SK-N-SH (cell line): ENCODE measurements at regions not wholly inside any gene's neighbourhood (a gene's known extent, or its start where the extent isn't known, plus 50 kb on each side); places are given as distances from the start of the nearest gene placed in this dataset.

Source experiments
- CTCF ChIA-PET: fragments of 300-600, 350-600 bp; formaldehyde crosslinking; extraction: SDS; loops from one replicate; lab custom pipeline; 2021; lab: Yijun Ruan, JAX
- POLR2A ChIA-PET: fragments of 350-600 bp; sonication (Branson Sonifier 250); formaldehyde crosslinking; extraction: SDS; loops from one replicate; lab custom pipeline; 2020; ENCODE audit warnings: antibody characterized with exemption, inconsistent platforms; lab: Yijun Ruan, JAX
- DNase-seq: peaks from one replicate; pipeline ENCODE4 v3.0.0; 2012
- H2AFZ ChIP-seq: fragments of 200-600 bp; sonication (generic); 2 replicates; pipeline ENCODE4 v1.8.1; 2016; ENCODE audit warnings: antibody characterized with exemption, mild to moderate bottlenecking, low read depth
- H3F3A ChIP-seq: fragments of 200-600 bp; sonication (generic); replicated peaks from 2 replicates; pipeline ENCODE3; 2016; ENCODE audit warnings: antibody characterized with exemption, mild to moderate bottlenecking; ENCODE audit not compliant: insufficient read depth
- H3K27ac ChIP-seq, 2 experiments: fragments of 200-500 bp in 1 of 2; fragments of 200-600 bp in 1 of 2; sonication (Bioruptor generic) in 1 of 2; sonication (generic), shearing (Covaris generic) in 1 of 2; 2 replicates each; pipeline versions ENCODE4 v1.5.1 to v1.6.1; 2014 to 2016; ENCODE audit warnings: low read depth in 2 of 2, inconsistent platforms in 1 of 2, low read length in 1 of 2, mild to moderate bottlenecking in 1 of 2, mixed read lengths in 1 of 2
- H3K27me3 ChIP-seq: fragments of 200-600 bp; sonication (generic), shearing (Covaris generic); 2 replicates; pipeline ENCODE4 v1.6.1; 2016; ENCODE audit warnings: mixed run types; ENCODE audit not compliant: insufficient read depth
- H3K36me3 ChIP-seq, 2 experiments: fragments of 200-500 bp in 1 of 2; fragments of 200-600 bp in 1 of 2; sonication (Bioruptor generic) in 1 of 2; sonication (generic) in 1 of 2; replicated peaks in 1 of 2; 2 replicates each; pipeline versions ENCODE3 to v1.5.1; 2014 to 2016; ENCODE audit warnings: low read length in 1 of 2, mild to moderate bottlenecking in 1 of 2; ENCODE audit not compliant: insufficient read depth in 2 of 2, control insufficient read depth in 1 of 2
- H3K4me1 ChIP-seq, 2 experiments: fragments of 200-500 bp in 1 of 2; fragments of 200-600 bp in 1 of 2; sonication (Bioruptor generic) in 1 of 2; sonication (generic), shearing (Covaris generic) in 1 of 2; 2 replicates each; pipeline versions ENCODE4 v1.5.1 to v1.6.1; 2014 to 2016; ENCODE audit warnings: low read depth in 1 of 2, low read length in 1 of 2, mixed run types in 1 of 2; ENCODE audit not compliant: insufficient read depth in 2 of 2, control insufficient read depth in 1 of 2
- H3K4me2 ChIP-seq: fragments of 200-600 bp; sonication (generic), shearing (Covaris generic); 2 replicates; pipeline ENCODE4 v1.6.1; 2017; ENCODE audit warnings: mixed run types
- H3K4me3 ChIP-seq, 2 experiments: fragments of 200-500 bp in 1 of 2; fragments of 200-600 bp in 1 of 2; sonication (Bioruptor generic) in 1 of 2; sonication (generic), shearing (Covaris generic) in 1 of 2; 2 replicates each; pipeline versions ENCODE4 v1.5.1 to v1.8.1; 2014 to 2016; ENCODE audit warnings: low read depth in 2 of 2, inconsistent platforms in 1 of 2, low read length in 1 of 2, mild to moderate bottlenecking in 1 of 2, mixed read lengths in 1 of 2, moderate library complexity in 1 of 2
- H3K79me2 ChIP-seq: fragments of 200-600 bp; sonication (generic); 2 replicates; pipeline ENCODE4 v1.8.1; 2017; ENCODE audit warnings: mild to moderate bottlenecking; ENCODE audit not compliant: insufficient read depth
- H3K9ac ChIP-seq: fragments of 200-600 bp; sonication (generic); 2 replicates; pipeline ENCODE4 v1.6.1; 2017; ENCODE audit warnings: mixed run types
- H3K9me2 ChIP-seq: fragments of 200-600 bp; sonication (generic); 2 replicates; pipeline ENCODE4 v1.6.1; 2017; ENCODE audit warnings: mixed run types
- H3K9me3 ChIP-seq: fragments of 200-600 bp; sonication (generic); 2 replicates; pipeline ENCODE4 v1.6.1; 2017; ENCODE audit warnings: mixed run types, mild to moderate bottlenecking, moderate library complexity
- H4K20me1 ChIP-seq: fragments of 200-600 bp; sonication (generic); 2 replicates; pipeline ENCODE4 v1.6.1; 2017; ENCODE audit warnings: mild to moderate bottlenecking, mixed run types; ENCODE audit not compliant: insufficient read depth
- CHD2 ChIP-seq: fragments of 150-350 bp; IDR thresholded peaks from 2 replicates; pipeline ENCODE4 v1.6.1; 2018; ENCODE audit warnings: low read length; ENCODE audit not compliant: partially characterized antibody
- ELF1 ChIP-seq: IDR thresholded peaks from 2 replicates; pipeline ENCODE4 v1.4.0; 2012
- EP300 ChIP-seq, 2 experiments: IDR thresholded peaks; 2 replicates each; pipeline versions ENCODE4 v1.4.0 to v1.6.1; 2012; ENCODE audit warnings: borderline replicate concordance in 1 of 2, low read depth in 1 of 2, low read length in 1 of 2
- FOSL2 ChIP-seq: IDR thresholded peaks from 2 replicates; pipeline ENCODE4 v1.4.0; 2012; ENCODE audit warnings: low read depth, mild to moderate bottlenecking, moderate library complexity, borderline replicate concordance
- FOXM1 ChIP-seq: IDR thresholded peaks from 2 replicates; pipeline ENCODE4 v1.4.0; 2012; ENCODE audit warnings: low read depth, mild to moderate bottlenecking
- JUND ChIP-seq: IDR thresholded peaks from 2 replicates; pipeline ENCODE4 v1.4.0; 2012
- NFIC ChIP-seq: IDR thresholded peaks from 2 replicates; pipeline ENCODE4 v1.4.0; 2012; ENCODE audit warnings: borderline replicate concordance
- NRF1 ChIP-seq: IDR thresholded peaks from 2 replicates; pipeline ENCODE4 v1.6.1; 2012; ENCODE audit warnings: low read depth, mild to moderate bottlenecking, low read length
- RCOR1 ChIP-seq: fragments of 150-350 bp; IDR thresholded peaks from 2 replicates; pipeline ENCODE4 v1.6.1; 2017; ENCODE audit warnings: antibody characterized with exemption, low read length
- RXRA ChIP-seq: IDR thresholded peaks from 2 replicates; pipeline ENCODE4 v1.4.0; 2012; ENCODE audit warnings: low read depth, mild to moderate bottlenecking, borderline replicate concordance
- SIN3A ChIP-seq: IDR thresholded peaks from 2 replicates; pipeline ENCODE4 v1.6.1; 2012; ENCODE audit warnings: low read depth, mild to moderate bottlenecking, low read length, moderate library complexity, borderline replicate concordance
- SMC3 ChIP-seq: IDR thresholded peaks from 2 replicates; pipeline ENCODE4 v1.6.1; 2012; ENCODE audit warnings: low read depth, low read length, improper control_type of control experiment
- TAF1 ChIP-seq: IDR thresholded peaks from 2 replicates; pipeline ENCODE4 v1.6.1; 2012; ENCODE audit warnings: low read depth, mild to moderate bottlenecking, low read length, moderate library complexity, borderline replicate concordance
- YY1 ChIP-seq: IDR thresholded peaks from 2 replicates; pipeline ENCODE4 v1.4.0; 2012; ENCODE audit warnings: low read depth, mild to moderate bottlenecking
- WGBS: methylation state at CpG from one replicate; pipeline ENCODE4 v1.1.6; 2017; ENCODE audit warnings: low lambda C conversion rate; 5-methylcytosine and 5-hydroxymethylcytosine counted together
- TF ChIP-seq, protein P1 (sequence below): fragments of 150-350 bp; IDR thresholded peaks from 2 replicates; pipeline ENCODE4 v1.6.1; 2017; ENCODE audit warnings: antibody characterized with exemption, low read length, low read depth, borderline replicate concordance
- TF ChIP-seq, protein P2 (sequence below): IDR thresholded peaks from 2 replicates; pipeline ENCODE4 v1.4.0; 2012; ENCODE audit warnings: low read depth, borderline replicate concordance
- TF ChIP-seq, protein P3 (sequence below): IDR thresholded peaks from 2 replicates; pipeline ENCODE4; 2012
- TF ChIP-seq, protein P4 (sequence below): IDR thresholded peaks from 2 replicates; pipeline ENCODE4 v1.6.1; 2012; ENCODE audit warnings: mild to moderate bottlenecking, low read depth, low read length, moderate library complexity

DNA sequence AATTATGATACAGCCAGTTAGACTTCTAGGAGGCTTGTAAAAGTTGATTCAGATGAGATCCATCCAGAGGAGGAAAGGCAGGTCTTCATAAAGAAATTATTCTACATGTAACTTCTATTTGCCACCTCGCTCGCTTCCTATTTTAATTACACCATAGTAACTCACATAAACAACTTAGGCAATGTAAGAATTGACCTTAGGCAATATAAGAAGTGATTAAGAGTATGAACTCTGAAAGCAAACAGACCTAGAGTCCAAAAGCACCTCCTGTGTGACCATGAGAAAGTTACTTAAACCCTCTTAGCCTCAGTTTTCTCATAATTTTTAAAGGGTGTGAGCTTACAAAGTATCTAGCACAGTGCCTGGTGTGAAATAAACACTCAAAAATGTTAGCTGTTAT lies 192.7 kb upstream of the NFIA start (continued):
- no peak for TF ChIP-seq NRF1

DNA sequence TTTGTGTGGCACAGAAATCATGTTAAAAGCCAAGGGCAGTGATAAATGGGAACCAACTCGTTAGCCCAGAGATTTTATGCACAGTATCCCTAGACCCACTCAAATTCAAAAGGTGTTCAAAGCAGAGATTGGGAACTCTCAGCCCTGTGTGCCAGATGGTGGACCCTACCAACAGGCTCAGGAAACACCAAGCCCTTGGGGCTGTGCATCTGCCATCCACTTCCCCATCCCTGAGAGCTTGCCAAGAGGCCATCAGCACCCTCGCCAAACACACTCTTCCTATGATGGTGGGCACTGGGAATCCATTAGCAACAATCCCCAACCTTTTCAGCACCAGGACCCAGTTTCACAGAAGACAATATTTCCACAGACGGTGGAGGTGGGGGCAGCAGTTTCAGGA lies 194.2 kb upstream of the NFIA start:
- Histone ChIP-seq H3K27me3 (no peaks in the 10 kb centered on the region), H3K4me3 (no peak overlapping the region), H3F3A (no peaks in the 10 kb centered on the region), H4K20me1 (no peaks in the 10 kb centered on the region), H3K9ac (no peak overlapping the region), H2AFZ (no peak overlapping the region), H3K4me1 (peaks cover 7 to 56% of the 10 kb centered on the region in 2 experiments; a peak in 2 of 4 replicates), H3K36me3 (no peaks in the 10 kb centered on the region), H3K4me2 (no peak overlapping the region), H3K9me3 (no peaks in the 10 kb centered on the region), H3K27ac (peak overlapping the region in 1 of 2 experiments; percentile 100; a peak in 2 of 4 replicates), H3K79me2 (no peaks in the 10 kb centered on the region), H3K9me2 (no peaks in the 10 kb centered on the region)
- ChIA-PET CTCF (interaction anchor here (0.8 to 1.7 kb wide), 7 partner anchors 10 to 917 kb away, joined by 3 to 7 read pairs (median 4); no protein-coding TSS in a partner anchor), POLR2A (interaction anchor here (0.6 to 2.5 kb wide), 5 partner anchors 9 to 190 kb away, joined by 3 to 33 read pairs (median 8); no protein-coding TSS in a partner anchor)
- DNase-seq: peak; percentile 35
- TF ChIP-seq NFIC: no peak
- peak in 1 of 2 experiments; percentile 66; a peak in 1 of 4 replicates for TF ChIP-seq EP300 (IDR thresholded peaks at IDR 0.05; ENCODE audit: borderline replicate concordance in 1 of 2, low read depth in 1 of 2, low read length in 1 of 2)
- 75% methylated on average over 2 of the region's 3 CpGs for WGBS

DNA sequence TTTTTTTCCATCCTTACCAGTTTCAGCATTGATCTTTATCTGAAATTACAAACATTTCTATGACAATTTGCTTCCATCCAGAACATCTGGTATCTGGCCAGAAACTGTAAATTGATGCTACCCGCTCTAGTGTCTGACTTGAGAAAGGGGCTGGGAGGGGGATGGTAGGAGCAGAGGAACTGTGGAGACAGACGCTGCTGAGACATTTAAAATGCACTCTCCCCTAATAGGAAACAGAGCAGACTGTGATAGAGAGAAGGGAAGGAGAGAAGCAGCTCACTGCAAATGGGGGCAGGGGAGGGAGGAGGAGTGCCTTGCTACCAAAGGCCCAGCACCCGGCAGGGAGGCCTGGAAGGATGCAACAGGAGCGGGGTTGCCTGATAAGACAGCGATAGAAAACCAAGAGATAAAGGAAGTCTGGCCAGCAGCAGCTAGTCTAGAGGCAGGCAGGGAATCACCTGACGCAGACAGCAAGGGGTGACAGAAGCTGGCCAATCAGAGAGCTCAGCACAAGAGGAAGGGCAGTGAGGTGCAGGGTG lies 195.5 kb upstream of the NFIA start:
- Histone ChIP-seq H3K27me3 (no peaks in the 10 kb centered on the region), H4K20me1 (no peaks in the 10 kb centered on the region), H3K4me2 (peak overlapping the region; percentile 59), H2AFZ (peak overlapping the region; percentile 72), H3K9me3 (no peaks in the 10 kb centered on the region), H3K9me2 (no peaks in the 10 kb centered on the region), H3K27ac (peak overlapping the region; percentile 68 to 100; a peak in 3 of 4 replicates), H3K4me3 (peak overlapping the region in 1 of 2 experiments; percentile 7; a peak in 2 of 4 replicates), H3K79me2 (no peaks in the 10 kb centered on the region), H3K4me1 (peaks cover 7 to 48% of the 10 kb centered on the region in 2 experiments; a peak in 2 of 4 replicates), H3F3A (no peaks in the 10 kb centered on the region), H3K9ac (no peak overlapping the region), H3K36me3 (no peaks in the 10 kb centered on the region)
- WGBS: 27% methylated on average over 6 of the region's 6 CpGs
- peak; percentile 66 for DNase-seq
- ChIA-PET POLR2A (interaction anchor here (0.6 to 2.5 kb wide), 10 partner anchors 9 to 606 kb away, joined by 3 to 33 read pairs (median 4); no protein-coding TSS in a partner anchor), CTCF (interaction anchor here (1.0 to 2.1 kb wide), 8 partner anchors 11 to 915 kb away, joined by 3 to 8 read pairs (median 4); no protein-coding TSS in a partner anchor)
- no peak for TF ChIP-seq SIN3A
- no peak for TF ChIP-seq RXRA
- TF ChIP-seq, protein P1, sequence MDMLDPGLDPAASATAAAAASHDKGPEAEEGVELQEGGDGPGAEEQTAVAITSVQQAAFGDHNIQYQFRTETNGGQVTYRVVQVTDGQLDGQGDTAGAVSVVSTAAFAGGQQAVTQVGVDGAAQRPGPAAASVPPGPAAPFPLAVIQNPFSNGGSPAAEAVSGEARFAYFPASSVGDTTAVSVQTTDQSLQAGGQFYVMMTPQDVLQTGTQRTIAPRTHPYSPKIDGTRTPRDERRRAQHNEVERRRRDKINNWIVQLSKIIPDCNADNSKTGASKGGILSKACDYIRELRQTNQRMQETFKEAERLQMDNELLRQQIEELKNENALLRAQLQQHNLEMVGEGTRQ: no peak
- TF ChIP-seq FOSL2: no peak
- peak; percentile 95 for TF ChIP-seq RCOR1
- TF ChIP-seq, protein P2, sequence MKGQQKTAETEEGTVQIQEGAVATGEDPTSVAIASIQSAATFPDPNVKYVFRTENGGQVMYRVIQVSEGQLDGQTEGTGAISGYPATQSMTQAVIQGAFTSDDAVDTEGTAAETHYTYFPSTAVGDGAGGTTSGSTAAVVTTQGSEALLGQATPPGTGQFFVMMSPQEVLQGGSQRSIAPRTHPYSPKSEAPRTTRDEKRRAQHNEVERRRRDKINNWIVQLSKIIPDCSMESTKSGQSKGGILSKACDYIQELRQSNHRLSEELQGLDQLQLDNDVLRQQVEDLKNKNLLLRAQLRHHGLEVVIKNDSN: peak; percentile 32; the same call in 1 of the 2 replicates
- 0 out of 2 replicates have a peak, but pooled peaks have one; percentile 28 for TF ChIP-seq FOXM1
- no peak for TF ChIP-seq YY1
- TF ChIP-seq ELF1: no peak
- TF ChIP-seq, protein P3, sequence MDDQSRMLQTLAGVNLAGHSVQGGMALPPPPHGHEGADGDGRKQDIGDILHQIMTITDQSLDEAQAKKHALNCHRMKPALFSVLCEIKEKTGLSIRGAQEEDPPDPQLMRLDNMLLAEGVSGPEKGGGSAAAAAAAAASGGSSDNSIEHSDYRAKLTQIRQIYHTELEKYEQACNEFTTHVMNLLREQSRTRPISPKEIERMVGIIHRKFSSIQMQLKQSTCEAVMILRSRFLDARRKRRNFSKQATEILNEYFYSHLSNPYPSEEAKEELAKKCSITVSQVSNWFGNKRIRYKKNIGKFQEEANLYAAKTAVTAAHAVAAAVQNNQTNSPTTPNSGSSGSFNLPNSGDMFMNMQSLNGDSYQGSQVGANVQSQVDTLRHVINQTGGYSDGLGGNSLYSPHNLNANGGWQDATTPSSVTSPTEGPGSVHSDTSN: peak; percentile 42
- no peak for TF ChIP-seq NRF1
- peak; percentile 28 to 91; a peak in 2 of 4 replicates for TF ChIP-seq EP300 (IDR thresholded peaks at IDR 0.05; ENCODE audit: borderline replicate concordance in 1 of 2, low read depth in 1 of 2, low read length in 1 of 2)
- TF ChIP-seq TAF1: no peak
- TF ChIP-seq, protein P4, sequence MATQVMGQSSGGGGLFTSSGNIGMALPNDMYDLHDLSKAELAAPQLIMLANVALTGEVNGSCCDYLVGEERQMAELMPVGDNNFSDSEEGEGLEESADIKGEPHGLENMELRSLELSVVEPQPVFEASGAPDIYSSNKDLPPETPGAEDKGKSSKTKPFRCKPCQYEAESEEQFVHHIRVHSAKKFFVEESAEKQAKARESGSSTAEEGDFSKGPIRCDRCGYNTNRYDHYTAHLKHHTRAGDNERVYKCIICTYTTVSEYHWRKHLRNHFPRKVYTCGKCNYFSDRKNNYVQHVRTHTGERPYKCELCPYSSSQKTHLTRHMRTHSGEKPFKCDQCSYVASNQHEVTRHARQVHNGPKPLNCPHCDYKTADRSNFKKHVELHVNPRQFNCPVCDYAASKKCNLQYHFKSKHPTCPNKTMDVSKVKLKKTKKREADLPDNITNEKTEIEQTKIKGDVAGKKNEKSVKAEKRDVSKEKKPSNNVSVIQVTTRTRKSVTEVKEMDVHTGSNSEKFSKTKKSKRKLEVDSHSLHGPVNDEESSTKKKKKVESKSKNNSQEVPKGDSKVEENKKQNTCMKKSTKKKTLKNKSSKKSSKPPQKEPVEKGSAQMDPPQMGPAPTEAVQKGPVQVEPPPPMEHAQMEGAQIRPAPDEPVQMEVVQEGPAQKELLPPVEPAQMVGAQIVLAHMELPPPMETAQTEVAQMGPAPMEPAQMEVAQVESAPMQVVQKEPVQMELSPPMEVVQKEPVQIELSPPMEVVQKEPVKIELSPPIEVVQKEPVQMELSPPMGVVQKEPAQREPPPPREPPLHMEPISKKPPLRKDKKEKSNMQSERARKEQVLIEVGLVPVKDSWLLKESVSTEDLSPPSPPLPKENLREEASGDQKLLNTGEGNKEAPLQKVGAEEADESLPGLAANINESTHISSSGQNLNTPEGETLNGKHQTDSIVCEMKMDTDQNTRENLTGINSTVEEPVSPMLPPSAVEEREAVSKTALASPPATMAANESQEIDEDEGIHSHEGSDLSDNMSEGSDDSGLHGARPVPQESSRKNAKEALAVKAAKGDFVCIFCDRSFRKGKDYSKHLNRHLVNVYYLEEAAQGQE: no peak
- peak; percentile 3; the same call in 1 of the 2 replicates for TF ChIP-seq SMC3
- TF ChIP-seq JUND: peak; percentile 28; the same call in 1 of the 2 replicates
- TF ChIP-seq CHD2: peak; percentile 96
